Inflammatory macrophage treated with lipopolysaccharide for 1 hour (primary cell): ENCODE measurements at regions not wholly inside any gene's neighbourhood (a gene's known extent, or its start where the extent isn't known, plus 50 kb on each side); places are given as distances from the start of the nearest gene placed in this dataset.

Source experiments
- DNase-seq, 2 donors: peaks; one replicate each; pipeline ENCODE4 v3.0.0-alpha.2; 2020 to 2022

GRCh38 chr5:30121043-30121442 lies 1072.4 kb upstream of the CDH6 start:
- no peak for DNase-seq

DNA sequence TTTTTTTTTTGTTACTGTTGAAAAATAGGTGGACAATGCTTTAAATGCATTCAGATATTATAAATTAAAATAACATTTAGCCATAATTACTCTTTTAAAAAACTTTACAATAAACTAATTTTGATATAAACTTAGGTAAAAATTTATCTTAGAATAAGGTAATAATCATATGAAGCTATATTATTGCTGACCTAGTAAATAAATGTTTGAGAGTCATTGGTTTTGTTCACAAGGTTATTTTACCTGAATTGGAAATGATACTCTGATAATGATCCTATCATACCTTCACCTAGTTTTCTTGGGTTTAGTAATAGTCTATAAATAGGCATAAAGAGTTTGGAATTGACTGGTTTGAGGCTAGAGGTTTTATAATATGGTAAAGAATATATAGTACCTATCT lies 1076.4 kb upstream of the CDH6 start:
- DNase-seq: no peak

DNA sequence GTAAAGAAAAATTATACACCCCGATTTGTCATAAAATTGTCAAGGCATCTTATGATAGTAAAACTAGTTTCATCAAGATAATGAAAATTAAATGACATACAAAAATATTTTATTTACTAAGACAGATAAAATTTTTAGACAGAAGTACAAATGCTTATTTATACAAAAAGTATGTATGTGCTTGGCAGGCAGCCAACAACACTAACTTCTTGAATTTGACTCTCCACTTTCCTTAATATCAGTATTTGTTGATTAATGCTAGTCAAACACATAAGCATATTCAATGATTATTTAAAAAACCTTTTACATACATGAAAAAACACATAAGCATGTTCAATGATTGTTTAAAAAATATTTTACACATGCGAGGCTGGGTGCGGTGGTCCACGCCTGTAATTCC lies 1079.9 kb upstream of the CDH6 start:
- DNase-seq: no peak

GRCh38 chr5:30112867-30113266 lies 1080.6 kb upstream of the CDH6 start:
- DNase-seq: no peak

GRCh38 chr5:30108051-30108450 lies 1085.4 kb upstream of the CDH6 start:
- no peak for DNase-seq

- no peak for DNase-seq
Measured at GRCh38 chr5:30106596-30106995, 1086.9 kb upstream of the CDH6 start.

DNA sequence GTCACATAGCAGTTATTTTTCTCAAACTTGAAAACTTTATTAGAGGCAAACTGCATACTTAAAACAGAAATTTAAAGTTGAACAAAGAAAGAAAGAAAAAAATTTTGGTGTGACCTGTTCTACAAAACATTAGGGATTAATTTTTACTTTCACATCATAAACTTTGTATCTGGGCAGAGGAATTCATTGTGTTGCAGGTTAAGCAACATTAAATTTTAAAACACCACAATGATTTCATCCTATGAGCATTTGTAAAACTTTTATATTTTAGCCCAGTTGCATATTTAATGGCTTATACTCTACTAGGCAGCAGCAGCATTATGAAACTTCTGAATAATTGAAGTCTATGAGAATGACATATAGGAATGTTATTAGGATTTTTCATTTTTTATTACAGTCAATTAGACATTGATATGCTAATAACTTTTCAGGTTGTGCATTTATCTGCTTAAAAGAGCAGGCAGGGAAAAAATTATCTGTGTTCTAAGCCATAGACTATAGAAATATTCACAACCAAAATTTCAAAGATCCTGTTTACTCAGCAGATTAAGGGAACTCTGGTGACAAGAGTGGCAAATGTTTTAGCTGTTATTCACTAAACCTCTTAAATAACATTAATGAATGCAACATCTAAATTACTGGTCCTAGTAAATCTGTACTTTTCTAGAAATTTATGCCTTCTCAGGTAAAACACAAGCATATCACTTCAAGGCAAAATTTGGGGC lies 1088.5 kb upstream of the CDH6 start:
- no peak for DNase-seq

GRCh38 chr5:30103452-30104202 lies 1089.9 kb upstream of the CDH6 start:
- no peak for DNase-seq

DNA sequence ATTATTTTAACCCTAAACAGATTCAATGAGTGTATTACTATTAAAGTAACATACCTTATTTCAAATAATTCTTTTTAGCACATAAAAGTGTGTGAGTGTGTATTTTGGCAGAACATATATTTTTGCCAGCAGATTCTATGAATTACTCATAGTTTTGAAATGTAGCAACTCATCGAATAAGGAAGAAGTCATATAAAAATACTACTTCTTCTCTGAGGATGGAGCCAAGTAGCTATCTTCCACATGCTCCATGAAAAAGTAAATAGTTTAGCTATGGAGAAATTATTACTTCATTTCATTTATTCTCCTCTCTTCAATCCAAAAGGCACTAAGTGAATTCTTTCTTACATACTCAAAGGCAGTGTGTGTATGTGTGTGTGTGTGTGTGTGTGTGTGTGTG lies 1090.4 kb upstream of the CDH6 start:
- no peak for DNase-seq

- no peak for DNase-seq
Measured at GRCh38 chr5:30102185-30102584, 1091.3 kb upstream of the CDH6 start.

- DNase-seq: no peak
Measured at GRCh38 chr5:30100929-30101328, 1092.6 kb upstream of the CDH6 start.

DNA sequence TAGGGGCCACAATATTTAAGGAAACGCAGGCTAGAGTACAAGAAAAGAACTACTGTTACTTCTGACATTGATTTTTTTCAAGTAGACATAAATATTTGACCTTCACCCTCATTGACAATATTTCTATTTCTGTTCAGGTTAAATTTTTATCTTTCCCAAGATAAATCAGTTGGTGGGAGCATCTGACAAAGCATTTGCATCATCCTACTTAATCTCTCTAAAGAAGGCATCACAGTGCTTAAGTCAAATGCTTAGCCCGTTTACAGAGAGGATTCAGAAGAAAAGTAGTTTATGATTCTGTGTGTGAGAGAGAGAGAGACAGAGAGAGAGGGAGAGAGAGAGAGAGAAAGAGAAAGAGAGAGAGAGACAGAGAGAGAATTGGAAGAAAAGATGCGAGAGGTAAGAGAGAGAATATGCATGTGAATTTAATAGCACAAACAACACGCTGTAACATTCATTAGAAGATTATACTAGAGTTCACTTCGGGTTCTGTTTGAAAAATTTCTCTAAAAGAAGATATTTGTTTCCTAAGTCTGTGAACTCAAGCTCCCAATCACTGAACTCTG lies 1093.3 kb upstream of the CDH6 start:
- DNase-seq: no peak

DNA sequence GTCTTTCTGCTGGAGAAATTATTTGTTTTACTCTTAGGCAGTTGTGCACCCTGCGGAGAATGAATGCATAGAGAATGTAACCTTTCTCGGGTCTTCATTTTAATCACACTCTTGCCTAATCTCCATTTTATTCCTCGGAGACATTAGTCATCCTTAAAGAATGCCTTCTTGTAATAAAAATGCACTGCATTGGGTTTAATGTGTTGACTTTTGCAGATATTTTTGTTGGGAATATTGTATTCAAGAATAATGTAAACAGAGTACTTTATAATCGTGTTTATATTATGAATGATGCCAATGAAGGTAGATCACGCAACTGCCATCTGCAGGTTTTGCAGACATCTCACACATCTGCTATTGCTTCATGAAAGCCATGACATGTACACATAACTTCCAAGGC lies 1093.9 kb upstream of the CDH6 start:
- no peak for DNase-seq

GRCh38 chr5:30098940-30099339 lies 1094.5 kb upstream of the CDH6 start:
- no peak for DNase-seq

- DNase-seq: no peak
Measured at GRCh38 chr5:30092548-30092947, 1100.9 kb upstream of the CDH6 start.

DNA sequence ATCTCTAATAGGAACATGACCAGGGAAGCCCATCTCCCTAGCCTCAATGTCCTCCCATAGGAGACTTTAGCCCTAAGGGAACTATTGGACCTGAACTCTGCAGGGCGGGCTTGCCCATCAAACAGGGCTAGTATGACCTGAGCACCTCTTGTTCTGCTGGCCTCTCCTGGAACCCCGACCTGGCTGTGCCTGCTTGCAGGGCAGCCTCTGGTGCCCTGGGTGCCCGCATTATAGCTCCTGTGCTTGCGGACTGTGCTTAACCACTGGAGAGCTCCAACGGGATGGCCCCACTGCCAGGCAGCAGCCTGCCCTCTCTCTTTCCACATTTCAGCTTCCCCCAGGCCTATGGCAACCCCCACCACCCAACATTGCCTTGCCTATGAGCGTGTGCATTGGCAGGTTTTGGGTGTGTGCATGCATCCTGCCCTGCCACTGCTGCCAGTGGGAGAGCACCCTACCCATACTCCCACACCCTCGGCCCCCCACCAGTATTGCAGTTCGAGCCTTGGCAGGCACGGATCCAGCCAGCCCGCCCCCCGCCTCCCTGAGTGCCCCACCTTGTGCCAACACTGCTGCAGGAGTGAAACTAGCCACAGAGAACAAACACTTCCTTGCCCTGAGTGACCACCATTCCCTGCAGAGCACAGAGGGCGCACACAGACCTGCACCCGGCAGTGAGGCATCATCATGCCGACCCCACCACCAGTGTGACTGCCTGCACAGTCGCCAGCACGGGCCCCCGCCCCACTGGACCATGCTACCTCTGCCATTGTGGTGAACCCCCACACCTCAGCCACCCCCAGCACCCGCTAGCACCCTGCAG lies 1123.8 kb upstream of the CDH6 start:
- no peak for DNase-seq

- no peak for DNase-seq
Measured at GRCh38 chr5:30063503-30063902, 1130.0 kb upstream of the CDH6 start.

DNA sequence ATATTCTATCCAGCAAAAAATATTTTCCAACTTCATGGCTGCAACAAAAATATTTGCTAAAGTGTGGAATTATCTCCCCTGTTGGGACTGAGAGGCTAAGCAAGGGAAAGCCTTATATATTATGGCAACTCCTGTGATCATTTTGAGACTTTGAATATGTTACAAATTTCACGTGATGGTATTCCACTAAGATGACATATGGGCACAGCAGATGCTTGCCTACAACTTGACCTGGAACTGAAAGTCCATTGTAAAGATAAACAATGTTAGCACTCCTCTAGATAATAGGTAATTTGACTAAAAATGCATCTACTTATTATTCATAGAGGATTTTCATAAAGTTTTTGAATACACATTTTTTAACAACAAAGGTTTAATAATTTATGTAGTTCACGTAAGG lies 1141.5 kb upstream of the CDH6 start:
- DNase-seq: no peak

DNA sequence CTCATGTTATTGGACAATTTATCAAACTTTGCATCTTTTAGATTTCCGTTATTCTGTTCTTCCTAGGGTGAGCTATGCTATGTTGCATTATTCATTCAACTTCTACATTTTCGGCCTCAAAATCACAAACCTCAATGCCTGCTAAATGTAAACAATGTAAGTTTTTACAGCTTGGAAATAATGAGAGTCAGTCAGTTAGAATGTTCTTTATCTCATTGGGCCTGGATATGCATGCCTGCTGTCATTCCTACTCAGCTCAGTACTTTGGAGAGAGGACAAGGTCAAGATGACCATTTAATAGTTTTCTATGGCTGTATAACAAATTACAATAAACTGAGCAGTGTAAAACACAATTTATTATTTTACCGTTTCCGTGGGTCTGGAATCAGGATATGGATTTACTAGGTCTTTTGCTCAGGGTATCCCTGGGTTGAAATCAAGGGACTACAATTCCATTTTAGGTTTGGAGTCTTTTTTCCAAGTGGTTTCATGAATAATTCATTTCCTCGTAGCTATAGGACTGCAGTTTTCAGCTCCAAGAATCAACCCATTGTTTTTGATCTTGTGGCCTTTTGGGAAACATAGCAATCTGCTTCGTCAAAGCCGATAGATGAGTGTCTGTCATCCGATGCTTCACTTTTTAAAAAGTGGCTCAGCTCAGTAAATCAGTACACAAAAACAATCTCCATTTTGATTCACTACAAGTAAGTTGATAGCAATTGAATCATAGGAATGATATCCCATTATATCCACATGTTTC lies 1143.2 kb upstream of the CDH6 start:
- DNase-seq: no peak

DNA sequence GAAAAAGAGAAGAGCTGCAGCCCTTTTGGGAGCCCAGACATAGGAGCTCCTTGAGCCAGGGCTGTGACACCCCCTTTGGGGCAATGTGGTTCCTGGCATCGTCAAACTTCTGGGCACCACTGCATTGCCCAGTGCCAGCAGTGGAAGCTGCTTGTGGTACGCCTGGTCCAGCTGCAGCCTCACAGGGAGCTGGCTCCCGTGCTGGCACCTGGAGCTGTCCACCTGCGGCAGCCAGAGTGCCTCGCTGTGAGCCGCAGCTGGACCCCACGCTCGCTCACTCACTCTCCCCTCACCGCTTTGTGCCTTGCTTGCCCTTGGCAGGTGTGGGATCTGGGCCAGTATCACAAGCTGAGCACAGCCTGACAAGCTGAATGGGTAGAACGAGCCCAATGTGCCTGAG lies 1150.8 kb upstream of the CDH6 start:
- DNase-seq: no peak

DNA sequence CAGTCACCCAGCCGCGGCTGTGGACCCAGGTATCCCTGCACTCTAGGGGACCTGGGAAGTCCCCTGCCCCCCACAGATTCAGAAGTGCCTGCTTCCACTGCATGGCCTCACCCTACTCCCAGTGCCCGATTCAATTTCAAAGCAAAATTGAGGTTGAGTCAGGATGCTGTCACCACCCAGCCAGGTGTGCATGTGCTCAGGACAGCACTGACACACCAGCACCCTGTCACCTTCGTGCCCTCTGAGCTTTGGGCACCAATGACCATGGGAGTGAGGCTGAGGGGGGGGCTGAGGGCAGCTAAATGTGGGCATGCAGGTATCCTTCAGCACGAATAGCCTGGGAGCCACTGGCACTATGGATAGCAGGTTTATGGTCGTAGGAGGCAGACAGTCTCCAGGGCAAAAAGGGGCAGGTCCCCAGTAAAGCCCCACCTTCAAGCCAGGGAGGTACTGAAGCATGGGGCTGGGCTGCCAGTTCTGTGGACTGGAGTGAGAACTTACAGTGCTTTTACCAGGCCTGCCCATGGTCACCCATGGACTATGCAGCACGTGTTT lies 1151.6 kb upstream of the CDH6 start:
- DNase-seq: no peak

DNA sequence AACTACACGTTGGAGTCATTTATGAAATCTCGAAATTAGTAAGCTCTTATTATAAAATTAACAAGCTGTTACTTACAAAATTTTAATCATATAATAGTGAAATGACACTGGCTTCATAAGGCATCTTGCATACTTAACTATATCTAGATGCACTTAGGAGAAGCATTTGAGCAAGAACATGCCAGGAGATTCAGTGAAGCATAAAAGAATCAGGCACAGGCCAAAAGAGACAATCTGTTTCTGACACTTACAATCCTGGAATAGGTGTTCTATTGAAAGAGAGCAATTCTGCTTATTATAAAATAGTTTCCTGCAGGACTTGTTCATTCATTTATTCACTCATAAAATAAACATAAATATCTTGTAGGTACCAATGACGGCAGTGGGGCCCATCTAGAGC lies 1152.2 kb upstream of the CDH6 start:
- DNase-seq: no peak
